ENCODE measurements at regions not wholly inside any gene's neighbourhood (a gene's known extent, or its start where the extent isn't known, plus 50 kb on each side); places are given as distances from the start of the nearest gene placed in this dataset.
A peak's percentile ranks its signal among the peaks of the same experiment; 100 is the strongest.

DNA sequence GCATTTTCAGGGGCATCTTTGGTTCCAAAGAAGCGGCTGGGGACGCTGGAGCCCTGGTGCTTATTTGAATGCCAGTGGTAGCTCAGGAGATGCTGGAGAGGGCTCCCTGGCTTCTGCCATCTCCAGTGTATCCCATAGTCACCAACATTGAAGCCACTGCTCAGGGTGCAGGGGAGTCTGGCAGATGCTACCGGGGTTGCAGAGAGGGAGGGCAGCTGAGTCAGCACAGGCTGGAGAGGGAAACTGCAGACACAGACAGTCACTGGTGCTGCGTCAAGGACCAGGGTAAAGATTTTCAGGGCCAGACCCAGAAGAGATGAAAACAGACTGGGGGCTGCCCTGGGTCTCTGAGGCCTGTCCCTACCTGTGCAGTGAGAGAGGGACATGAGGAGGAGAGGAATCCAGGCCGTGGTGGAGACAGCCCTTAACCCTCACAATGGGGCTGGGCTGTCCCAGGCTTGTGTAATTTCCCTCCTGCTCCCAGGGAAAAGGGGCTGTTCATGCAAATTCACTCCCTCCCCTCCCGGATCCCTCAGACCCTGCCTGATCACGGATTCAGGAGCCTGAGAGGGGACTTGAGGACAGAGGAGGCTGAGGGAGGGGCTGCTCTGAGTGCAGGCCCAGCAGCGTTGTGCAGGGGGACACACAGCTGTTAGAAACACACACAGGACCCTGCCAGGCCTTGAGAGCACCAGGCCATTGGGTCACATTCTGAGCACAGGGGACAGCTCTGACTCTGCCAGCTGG is 126.9 kb upstream of the GRK3 start:
- no peak for DNase-seq (ENCODE audit: low read depth)
- no peak overlapping the region for H3K4me3 ChIP-seq (ENCODE audit: control insufficient read depth, low read depth, low read length)
- TF ChIP-seq, protein P1, sequence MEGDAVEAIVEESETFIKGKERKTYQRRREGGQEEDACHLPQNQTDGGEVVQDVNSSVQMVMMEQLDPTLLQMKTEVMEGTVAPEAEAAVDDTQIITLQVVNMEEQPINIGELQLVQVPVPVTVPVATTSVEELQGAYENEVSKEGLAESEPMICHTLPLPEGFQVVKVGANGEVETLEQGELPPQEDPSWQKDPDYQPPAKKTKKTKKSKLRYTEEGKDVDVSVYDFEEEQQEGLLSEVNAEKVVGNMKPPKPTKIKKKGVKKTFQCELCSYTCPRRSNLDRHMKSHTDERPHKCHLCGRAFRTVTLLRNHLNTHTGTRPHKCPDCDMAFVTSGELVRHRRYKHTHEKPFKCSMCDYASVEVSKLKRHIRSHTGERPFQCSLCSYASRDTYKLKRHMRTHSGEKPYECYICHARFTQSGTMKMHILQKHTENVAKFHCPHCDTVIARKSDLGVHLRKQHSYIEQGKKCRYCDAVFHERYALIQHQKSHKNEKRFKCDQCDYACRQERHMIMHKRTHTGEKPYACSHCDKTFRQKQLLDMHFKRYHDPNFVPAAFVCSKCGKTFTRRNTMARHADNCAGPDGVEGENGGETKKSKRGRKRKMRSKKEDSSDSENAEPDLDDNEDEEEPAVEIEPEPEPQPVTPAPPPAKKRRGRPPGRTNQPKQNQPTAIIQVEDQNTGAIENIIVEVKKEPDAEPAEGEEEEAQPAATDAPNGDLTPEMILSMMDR (conservative IDR thresholded peaks at IDR 0.05; ENCODE audit: control insufficient read depth, insufficient read depth, low read depth, low read length) = no peak

DNA sequence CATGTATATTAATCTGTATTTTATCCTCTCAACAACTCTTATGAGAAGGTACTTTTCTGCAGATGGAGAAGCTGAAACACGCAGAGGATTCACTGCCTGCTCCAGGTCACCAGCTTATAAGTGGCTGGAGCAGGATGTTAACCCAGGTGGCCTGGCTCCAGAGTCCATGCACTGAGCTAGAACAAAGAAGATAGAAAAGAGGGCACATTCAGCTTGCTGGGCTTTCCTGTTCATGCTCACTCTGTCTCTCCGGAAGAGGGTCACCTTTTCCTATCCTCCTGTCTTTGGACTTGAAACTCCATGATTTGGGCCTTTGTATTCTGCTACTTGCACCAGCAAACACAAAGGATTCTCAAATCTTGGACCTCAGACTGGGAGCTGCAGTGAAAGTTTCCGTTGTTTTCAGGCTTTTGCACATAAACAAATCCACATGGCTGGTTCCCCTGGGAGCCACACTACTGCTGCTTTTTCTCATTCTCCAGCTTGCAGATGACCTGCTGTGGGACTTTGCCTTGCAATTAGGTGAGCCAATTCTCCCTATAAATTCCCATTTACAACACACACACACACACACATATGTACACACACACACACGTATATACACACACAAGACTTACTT is 117.3 kb upstream of the GRK3 start:
- no peak for DNase-seq (ENCODE audit: low read depth)
- TF ChIP-seq, protein P1 (conservative IDR thresholded peaks at IDR 0.05; ENCODE audit: control insufficient read depth, insufficient read depth, low read depth, low read length) = no peak
- H3K4me3 ChIP-seq (ENCODE audit: control insufficient read depth, low read depth, low read length) = no peak overlapping the region

DNA sequence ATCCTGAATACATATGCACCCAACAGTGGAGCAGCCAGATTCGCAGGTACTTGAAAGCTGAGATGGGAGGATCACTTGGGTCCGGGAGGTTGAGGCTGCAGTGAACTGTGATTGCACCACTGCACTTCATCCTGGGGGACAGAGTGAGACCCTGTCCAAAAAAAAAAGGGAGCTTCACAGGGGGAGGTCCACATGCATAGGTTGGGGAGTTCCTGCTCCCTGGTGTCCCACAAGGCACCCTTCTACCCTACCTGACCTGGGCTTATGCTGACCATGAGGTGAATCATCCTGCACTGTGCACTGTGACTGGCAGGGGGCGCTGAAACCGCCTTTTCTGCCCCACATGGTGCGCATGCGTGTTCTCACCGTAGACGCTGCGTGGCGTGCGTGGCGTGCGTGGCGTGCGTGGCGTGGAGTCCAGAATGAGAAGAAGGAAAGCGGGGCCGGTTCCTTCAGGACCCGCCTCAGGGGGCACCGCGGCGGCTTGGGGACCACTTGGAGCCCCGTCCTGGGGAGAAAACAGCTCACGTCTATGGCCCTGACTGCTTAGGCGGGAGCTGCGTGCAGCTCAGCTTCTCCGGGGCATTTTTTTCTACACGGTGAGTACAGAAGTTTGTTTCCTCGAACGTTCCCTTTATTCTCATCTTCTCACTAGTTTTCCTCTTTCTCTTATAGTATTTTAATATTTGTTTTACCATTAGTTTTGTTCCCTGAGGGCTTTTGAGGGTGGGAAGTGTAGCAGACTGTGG is 116.6 kb upstream of the GRK3 start:
- DNase-seq (ENCODE audit: low read depth) = peak; percentile 75
- H3K4me3 ChIP-seq (ENCODE audit: control insufficient read depth, low read depth, low read length) = peak overlapping the region; percentile 92
- TF ChIP-seq, protein P1 (conservative IDR thresholded peaks at IDR 0.05; ENCODE audit: control insufficient read depth, insufficient read depth, low read depth, low read length) = peak; percentile 86

GRCh38 chr22:25448435-25449051 is 115.9 kb upstream of the GRK3 start:
- H3K4me3 ChIP-seq (ENCODE audit: control insufficient read depth, low read depth, low read length) = peak overlapping the region; percentile 92
- TF ChIP-seq, protein P1 (conservative IDR thresholded peaks at IDR 0.05; ENCODE audit: control insufficient read depth, insufficient read depth, low read depth, low read length) = no peak
- peak; percentile 21 for DNase-seq (ENCODE audit: low read depth)

- H3K4me3 ChIP-seq (ENCODE audit: control insufficient read depth, low read depth, low read length) = no peak overlapping the region
- TF ChIP-seq, protein P1 (conservative IDR thresholded peaks at IDR 0.05; ENCODE audit: control insufficient read depth, insufficient read depth, low read depth, low read length) = no peak
- no peak for DNase-seq (ENCODE audit: low read depth)
Observed at GRCh38 chr22:25449781-25450317, 114.6 kb upstream of the GRK3 start.

DNA sequence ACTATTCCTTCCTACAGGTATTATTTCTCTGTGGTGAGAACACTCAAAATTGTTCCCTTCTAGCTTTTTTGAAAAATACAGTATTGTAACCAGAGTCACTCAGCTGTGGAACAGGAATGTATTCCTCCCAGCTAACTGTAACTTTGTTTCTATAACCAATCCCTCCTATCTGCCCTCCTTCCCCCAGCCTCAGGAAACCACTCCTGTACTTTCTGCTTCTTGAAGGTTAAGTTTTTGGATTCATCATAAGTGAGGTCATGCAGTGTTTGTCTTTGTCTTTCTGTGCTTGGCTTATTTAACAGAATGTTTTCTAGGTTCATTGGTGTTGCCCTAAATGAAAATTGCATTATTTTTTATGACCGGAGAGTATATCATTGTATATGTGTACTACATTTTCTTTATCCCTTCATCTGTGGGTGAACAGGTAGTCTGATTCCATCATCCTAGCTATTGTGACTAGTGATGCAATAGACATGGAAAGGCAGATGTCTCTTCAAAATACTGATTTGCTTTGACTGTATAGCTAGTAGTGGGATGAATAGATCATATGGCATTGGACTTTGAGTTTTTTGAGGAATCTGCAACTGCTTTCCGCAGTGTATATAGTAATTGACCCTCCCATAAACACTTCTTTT is 112.9 kb upstream of the GRK3 start:
- no peak overlapping the region for H3K4me3 ChIP-seq (ENCODE audit: control insufficient read depth, low read depth, low read length)
- no peak for DNase-seq (ENCODE audit: low read depth)
- TF ChIP-seq, protein P1 (conservative IDR thresholded peaks at IDR 0.05; ENCODE audit: control insufficient read depth, insufficient read depth, low read depth, low read length) = no peak

Data from fibroblast of mammary gland (primary cell).